Spleen (tissue), 11 donors: ENCODE measurements at regions not wholly inside any gene's neighbourhood (a gene's known extent, or its start where the extent isn't known, plus 50 kb on each side); places are given as distances from the start of the nearest gene placed in this dataset.

ENCODE experiments used
- DNase-seq: peaks from one replicate; pipeline ENCODE4 v3.0.0-alpha.2; 2020
- H3K27ac ChIP-seq, 8 donors: fragments of 200-600 bp; sonication (generic) in 7 of 8; 1 replicate in 4 of 8; 2 replicates in 4 of 8; pipeline versions ENCODE4 v1.5.0 to v1.8.0; 2016 to 2021; ENCODE audit warnings: inconsistent platforms in 4 of 8, mild to moderate bottlenecking in 4 of 8, moderate library complexity in 1 of 8
- H3K27me3 ChIP-seq, 7 donors: fragments of 200-600 bp; sonication (generic) in 6 of 7; replicated peaks in 1 of 7; 1 replicate in 4 of 7; 2 replicates in 3 of 7; pipeline versions ENCODE4 v1.5.0 to v1.8.0; 2016 to 2021; ENCODE audit warnings: inconsistent platforms in 3 of 7, mild to moderate bottlenecking in 1 of 7
- H3K36me3 ChIP-seq, 6 donors: fragments of 200-600 bp; sonication (generic) in 5 of 6; 1 replicate in 4 of 6; 2 replicates in 2 of 6; pipeline versions ENCODE4 v1.5.0 to v1.8.0; 2016 to 2021; ENCODE audit warnings: inconsistent platforms in 2 of 6
- H3K4me1 ChIP-seq, 6 donors: fragments of 200-600 bp; sonication (generic) in 5 of 6; 1 replicate in 3 of 6; 2 replicates in 3 of 6; pipeline versions ENCODE4 v1.5.0 to v1.8.0; 2016 to 2021; ENCODE audit warnings: inconsistent platforms in 3 of 6
- H3K4me3 ChIP-seq, 8 donors: fragments of 200-600 bp; sonication (generic) in 7 of 8; 1 replicate in 4 of 8; 2 replicates in 4 of 8; pipeline versions ENCODE4 v1.5.0 to v1.8.0; 2016 to 2021; ENCODE audit warnings: inconsistent platforms in 4 of 8, mild to moderate bottlenecking in 4 of 8, moderate library complexity in 2 of 8
- H3K9me3 ChIP-seq, 8 donors: fragments of 200-600 bp; sonication (generic) in 7 of 8; 1 replicate in 4 of 8; 2 replicates in 4 of 8; pipeline versions ENCODE4 v1.5.0 to v1.8.0; 2016 to 2021; ENCODE audit warnings: inconsistent platforms in 4 of 8
- POLR2A ChIP-seq, 3 donors: fragments of 450-650 bp; IDR thresholded peaks; one replicate each; pipeline ENCODE4 v1.5.1; 2017; ENCODE audit warnings: antibody characterized with exemption in 3 of 3, mild to moderate bottlenecking in 1 of 3
- POLR2AphosphoS5 ChIP-seq, 3 donors: sonication (generic); formaldehyde crosslinking; IDR thresholded peaks; one replicate each; pipeline ENCODE4 v1.5.1; 2017; ENCODE audit warnings: antibody characterized with exemption in 3 of 3
- WGBS, 5 donors: extraction: QIAGEN DNeasy Blood & Tissue Kit in 3 of 5; methylation state at CpG; one replicate each; pipeline versions ENCODE4 v1.1.5 to v1.1.7; 2013 to 2018; 5-methylcytosine and 5-hydroxymethylcytosine counted together
- intact Hi-C: fragments of 100-400 bp; cut with DNase I; formaldehyde crosslinking; loops from one replicate; pipeline ENCODE4 v1.15.0; 2023; ENCODE audit warnings: low total_unique reads
- TF ChIP-seq, protein P1 (sequence below), 11 experiments: fragments of 200-600 bp in 7 of 11; fragments of 450-650 bp in 4 of 11; sonication (generic) in 4 of 11; IDR thresholded peaks in 8 of 11; conservative IDR thresholded peaks in 3 of 11; 1 replicate in 7 of 11; 2 replicates in 4 of 11; pipeline versions ENCODE4 v1.4.0 to v1.8.0; 2016 to 2021; ENCODE audit warnings: antibody characterized with exemption in 11 of 11, inconsistent platforms in 4 of 11, mild to moderate bottlenecking in 1 of 11
- donor health status: healthy with polysubstance abuse.
- donor health status: DM: no; HTN: no; CAD: no; lungs with moderate emphysema.
- donor health status: DM: no; HTN: no; CAD: no.
- donor health status: Bipolar disorder and iron deficiency.
- donor health status: healthy.
- donor health status: DM: no; HTN: no; CAD: no.
- donor health status: DM: yes; HTN: yes; CAD: no.

DNA sequence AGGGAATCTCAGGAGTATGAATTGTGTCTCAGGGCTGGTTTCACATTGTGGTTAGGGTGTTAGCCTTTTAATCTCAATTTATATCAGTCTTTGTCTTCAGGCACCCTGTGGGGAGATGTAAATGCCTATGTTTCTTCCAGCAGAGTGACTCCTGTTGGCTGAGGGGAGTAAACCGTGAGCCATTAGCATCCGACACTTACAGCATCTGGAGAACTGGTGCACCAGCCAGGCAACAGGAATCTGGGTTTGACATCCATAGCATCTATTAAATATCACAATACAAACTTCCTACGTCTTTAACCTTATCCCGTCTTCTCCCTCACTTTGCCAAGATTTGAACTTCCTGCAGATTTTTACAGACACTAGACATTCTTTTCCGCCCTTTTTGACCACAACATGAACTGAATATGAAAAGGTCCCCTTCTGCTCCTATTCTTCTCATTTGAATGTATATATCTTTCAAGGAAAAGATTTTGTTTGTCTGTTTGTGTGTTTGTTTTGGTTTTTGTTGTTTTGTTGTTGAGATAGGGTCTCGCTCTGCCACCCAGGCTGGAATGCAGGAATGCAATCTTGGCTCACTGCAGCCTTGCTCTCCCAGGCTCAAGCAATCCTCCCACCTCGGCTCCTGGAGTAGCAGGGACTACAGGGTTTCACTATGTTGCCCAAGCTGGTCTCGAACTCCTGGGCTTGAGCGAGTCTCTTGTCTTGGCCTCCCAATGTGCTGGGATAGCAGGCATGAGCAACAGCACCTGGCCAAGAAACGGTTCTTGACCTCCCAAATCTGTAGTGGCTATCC is 626.2 kb downstream of the TLR4 start:
- DNase-seq, result no peak
- H3K4me3 ChIP-seq, result no peak overlapping the region
- intact Hi-C loops, result no loop called here
- TF ChIP-seq POLR2AphosphoS5 (IDR thresholded peaks at IDR 0.05) (no peak), POLR2A (IDR thresholded peaks at IDR 0.05) (no peak)
- TF ChIP-seq, protein P1, sequence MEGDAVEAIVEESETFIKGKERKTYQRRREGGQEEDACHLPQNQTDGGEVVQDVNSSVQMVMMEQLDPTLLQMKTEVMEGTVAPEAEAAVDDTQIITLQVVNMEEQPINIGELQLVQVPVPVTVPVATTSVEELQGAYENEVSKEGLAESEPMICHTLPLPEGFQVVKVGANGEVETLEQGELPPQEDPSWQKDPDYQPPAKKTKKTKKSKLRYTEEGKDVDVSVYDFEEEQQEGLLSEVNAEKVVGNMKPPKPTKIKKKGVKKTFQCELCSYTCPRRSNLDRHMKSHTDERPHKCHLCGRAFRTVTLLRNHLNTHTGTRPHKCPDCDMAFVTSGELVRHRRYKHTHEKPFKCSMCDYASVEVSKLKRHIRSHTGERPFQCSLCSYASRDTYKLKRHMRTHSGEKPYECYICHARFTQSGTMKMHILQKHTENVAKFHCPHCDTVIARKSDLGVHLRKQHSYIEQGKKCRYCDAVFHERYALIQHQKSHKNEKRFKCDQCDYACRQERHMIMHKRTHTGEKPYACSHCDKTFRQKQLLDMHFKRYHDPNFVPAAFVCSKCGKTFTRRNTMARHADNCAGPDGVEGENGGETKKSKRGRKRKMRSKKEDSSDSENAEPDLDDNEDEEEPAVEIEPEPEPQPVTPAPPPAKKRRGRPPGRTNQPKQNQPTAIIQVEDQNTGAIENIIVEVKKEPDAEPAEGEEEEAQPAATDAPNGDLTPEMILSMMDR (IDR thresholded peaks at IDR 0.05 in 8 of 11, conservative IDR thresholded peaks at IDR 0.05 in 3 of 11), result no peak
- no peaks in the 10 kb centered on the region for H3K9me3 ChIP-seq
- H3K27me3 ChIP-seq, result no peaks in the 10 kb centered on the region
- H3K27ac ChIP-seq, result no peak overlapping the region
- H3K4me1 ChIP-seq, result no peaks in the 10 kb centered on the region
- WGBS, 5 donors, result 70 to 78% (median 75%) methylated on average over 10 of the region's 10 CpGs
- H3K36me3 ChIP-seq, result no peaks in the 10 kb centered on the region

DNA sequence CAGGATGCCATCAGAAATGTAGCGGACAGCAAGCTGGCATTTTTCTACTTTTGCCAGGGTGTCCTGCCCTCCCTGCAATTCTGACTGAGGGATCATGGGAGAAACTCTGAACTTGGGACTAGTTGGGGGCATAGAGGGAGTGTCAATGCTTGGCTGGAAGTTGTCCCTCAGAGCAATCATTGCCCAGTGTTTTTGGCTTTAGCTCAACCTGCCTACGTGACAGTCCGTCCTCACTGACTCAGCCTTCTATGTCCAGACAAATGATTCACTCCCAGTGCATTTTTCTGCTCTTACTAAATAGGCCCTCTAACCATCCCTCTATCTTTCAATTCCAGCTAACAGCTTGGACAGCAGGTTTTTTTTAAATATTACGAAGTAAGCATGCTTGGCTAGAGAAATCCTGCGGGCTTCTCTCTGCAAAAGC is 627.4 kb downstream of the TLR4 start:
- Histone ChIP-seq H3K27ac (no peak overlapping the region), H3K27me3 (no peaks in the 10 kb centered on the region), H3K4me1 (no peaks in the 10 kb centered on the region), H3K4me3 (no peak overlapping the region), H3K9me3 (no peaks in the 10 kb centered on the region), H3K36me3 (no peaks in the 10 kb centered on the region)
- no peak for TF ChIP-seq POLR2A (IDR thresholded peaks at IDR 0.05)
- TF ChIP-seq, protein P1 (IDR thresholded peaks at IDR 0.05 in 8 of 11, conservative IDR thresholded peaks at IDR 0.05 in 3 of 11), result no peak
- TF ChIP-seq POLR2AphosphoS5 (IDR thresholded peaks at IDR 0.05), result no peak
- intact Hi-C loops, result no loop called here
- 73 to 83% (median 77%) methylated on average over 5 of the region's 5 CpGs for WGBS, 5 donors
- no peak for DNase-seq

DNA sequence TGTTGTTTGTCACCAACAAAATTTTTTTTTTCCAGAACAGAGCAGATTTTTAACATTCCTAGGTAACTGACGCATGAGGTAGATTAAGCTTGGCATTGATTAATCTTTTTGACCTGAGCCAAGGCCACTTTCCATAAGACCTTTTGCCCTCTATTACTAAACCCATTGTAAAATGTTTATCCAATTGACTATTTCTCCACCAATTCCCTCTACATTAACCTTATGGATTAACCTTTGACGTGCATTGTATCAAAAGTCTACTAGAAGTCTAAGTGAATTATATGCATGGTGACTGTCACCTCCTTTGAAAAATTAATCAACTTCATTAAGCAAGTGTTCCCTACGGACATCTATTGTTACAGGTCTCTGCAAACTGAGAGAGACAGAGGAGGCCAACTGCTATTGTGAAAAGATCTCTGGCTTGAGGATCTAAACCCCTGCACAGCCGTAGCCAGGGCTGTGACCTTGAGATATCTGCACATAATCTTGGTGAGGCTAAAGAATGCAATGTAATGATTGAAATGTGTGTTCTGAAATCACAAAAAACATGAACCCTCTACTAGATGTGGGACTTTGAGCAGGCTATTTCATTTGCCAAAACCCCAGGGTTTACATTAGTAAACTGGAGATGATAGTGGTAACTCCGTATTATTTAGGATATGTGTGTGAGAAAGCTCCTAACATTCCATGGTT is 632.2 kb downstream of the TLR4 start:
- TF ChIP-seq, protein P1 (IDR thresholded peaks at IDR 0.05 in 8 of 11, conservative IDR thresholded peaks at IDR 0.05 in 3 of 11), result no peak
- TF ChIP-seq POLR2AphosphoS5 (IDR thresholded peaks at IDR 0.05) (no peak), POLR2A (IDR thresholded peaks at IDR 0.05) (no peak)

DNA sequence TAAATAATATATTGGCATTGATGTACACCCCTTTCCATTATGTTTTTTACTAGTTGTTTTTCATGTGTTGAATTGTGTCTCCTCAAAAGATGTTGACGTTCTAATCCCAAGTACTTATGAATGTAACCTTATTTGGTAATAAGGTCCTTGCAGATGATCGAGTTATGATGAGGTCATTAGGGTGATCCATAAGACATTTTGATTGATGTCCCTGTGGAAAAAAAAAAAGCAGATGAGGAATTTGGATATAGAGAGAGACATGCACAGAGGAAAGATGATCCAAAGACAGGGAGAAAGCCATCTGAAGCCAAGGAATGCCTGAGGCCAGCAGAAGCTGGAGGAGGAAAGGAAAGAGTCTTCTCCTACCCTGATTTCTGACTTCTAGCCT is 632.7 kb downstream of the TLR4 start:
- intact Hi-C loops, result no loop called here
- Histone ChIP-seq H3K27ac (no peak overlapping the region), H3K9me3 (no peaks in the 10 kb centered on the region), H3K36me3 (no peaks in the 10 kb centered on the region), H3K4me3 (no peak overlapping the region), H3K4me1 (no peaks in the 10 kb centered on the region), H3K27me3 (no peaks in the 10 kb centered on the region)
- DNase-seq, result no peak
- 56 to 77% (median 66%) methylated on average over 2 of the region's 2 CpGs for whole genome bisulfite sequencing, 5 donors
- TF ChIP-seq, protein P1 (IDR thresholded peaks at IDR 0.05 in 8 of 11, conservative IDR thresholded peaks at IDR 0.05 in 3 of 11), result no peak
- TF ChIP-seq POLR2A (IDR thresholded peaks at IDR 0.05) (no peak), POLR2AphosphoS5 (IDR thresholded peaks at IDR 0.05) (no peak)

More for the DNA sequence above, 632.2 kb downstream of the TLR4 start:
- H3K27me3 ChIP-seq, result no peaks in the 10 kb centered on the region
- no peak overlapping the region for H3K4me3 ChIP-seq
- intact Hi-C loops, result no loop called here
- 69 to 82% (median 78%) methylated on average over 5 of the region's 5 CpGs for WGBS, 5 donors
- H3K27ac ChIP-seq, result no peak overlapping the region
- H3K4me1 ChIP-seq, result no peaks in the 10 kb centered on the region
- no peaks in the 10 kb centered on the region for H3K36me3 ChIP-seq
- no peaks in the 10 kb centered on the region for H3K9me3 ChIP-seq
- no peak for DNase-seq
